HG02981 (cell line): ENCODE measurements at regions not wholly inside any gene's neighbourhood (a gene's known extent, or its start where the extent isn't known, plus 50 kb on each side); places are given as distances from the start of the nearest gene placed in this dataset.

Source experiments
- ATAC-seq: cut with Tn5 transposase; IDR thresholded peaks from one replicate; pipeline ENCODE4 v1.9.1; 2021; ENCODE audit warnings: mild to moderate bottlenecking, moderate library complexity; ENCODE audit not compliant: unreplicated experiment

- ATAC-seq = no peak
These were observed 65.7 kb downstream of the IL21 start for GRCh38 chr4:122555216-122555615.

GRCh38 chr4:122553432-122553831 lies 67.4 kb downstream of the IL21 start:
- ATAC-seq = no peak

GRCh38 chr4:122552898-122553297 lies 68.0 kb downstream of the IL21 start:
- ATAC-seq = no peak

GRCh38 chr4:122548886-122549630 lies 71.8 kb downstream of the IL21 start:
- ATAC-seq = no peak

- ATAC-seq = no peak
These were observed 72.4 kb downstream of the IL21 start for GRCh38 chr4:122548452-122548851.

- peak; percentile 80 for ATAC-seq
These were observed 78.2 kb downstream of the IL21 start for GRCh38 chr4:122542411-122543236.

- peak; percentile 11 for ATAC-seq
These were observed 78.9 kb downstream of the IL21 start for GRCh38 chr4:122541996-122542395.

GRCh38 chr4:122540838-122541237 lies 80.0 kb downstream of the IL21 start:
- ATAC-seq = no peak

- ATAC-seq = no peak
These were observed 80.9 kb downstream of the IL21 start for GRCh38 chr4:122539861-122540465.

GRCh38 chr4:122537388-122538135 lies 81.0 kb upstream of the IL2 start:
- ATAC-seq = no peak

GRCh38 chr4:122536001-122536400 lies 79.5 kb upstream of the IL2 start:
- no peak for ATAC-seq

- no peak for ATAC-seq
These were observed 78.3 kb upstream of the IL2 start for GRCh38 chr4:122534776-122535175.

GRCh38 chr4:122533841-122534240 lies 77.3 kb upstream of the IL2 start:
- no peak for ATAC-seq

- no peak for ATAC-seq
These were observed 76.2 kb upstream of the IL2 start for GRCh38 chr4:122532766-122533165.

- no peak for ATAC-seq
These were observed 75.0 kb upstream of the IL2 start for GRCh38 chr4:122531514-122531913.

- no peak for ATAC-seq
These were observed 74.5 kb upstream of the IL2 start for GRCh38 chr4:122531038-122531437.

GRCh38 chr4:122528879-122529278 lies 72.4 kb upstream of the IL2 start:
- ATAC-seq = no peak

GRCh38 chr4:122525865-122526264 lies 69.3 kb upstream of the IL2 start:
- no peak for ATAC-seq

- no peak for ATAC-seq
These were observed 67.7 kb upstream of the IL2 start for GRCh38 chr4:122524176-122524575.

- no peak for ATAC-seq
These were observed 66.4 kb upstream of the IL2 start for GRCh38 chr4:122522944-122523343.

GRCh38 chr4:122517345-122517744 lies 60.8 kb upstream of the IL2 start:
- no peak for ATAC-seq
